Uterus (tissue), 3 donors: ENCODE measurements at regions not wholly inside any gene's neighbourhood (a gene's known extent, or its start where the extent isn't known, plus 50 kb on each side); places are given as distances from the start of the nearest gene placed in this dataset.

Experiments used
- DNase-seq, 2 donors: peaks; one replicate each; pipeline ENCODE4 v3.0.0-alpha.2; 2019 to 2020
- H3K27ac ChIP-seq, 2 donors: fragments of 200-600 bp; sonication (generic); 1 replicate in 1 of 2; 2 replicates in 1 of 2; pipeline ENCODE4 v1.5.1; 2016 to 2018
- H3K27me3 ChIP-seq, 2 donors: fragments of 200-600 bp; sonication (generic); one replicate each; pipeline ENCODE4 v1.5.1; 2018 to 2019; ENCODE audit warnings: control low read depth in 1 of 2
- H3K36me3 ChIP-seq, 2 donors: fragments of 200-600 bp; sonication (generic); one replicate each; pipeline ENCODE4 v1.5.1; 2019; ENCODE audit warnings: control low read depth in 1 of 2
- H3K4me1 ChIP-seq, 2 donors: fragments of 200-600 bp; sonication (generic); one replicate each; pipeline ENCODE4 v1.5.1; 2018 to 2019; ENCODE audit warnings: control low read depth in 1 of 2
- H3K4me3 ChIP-seq, 2 donors: fragments of 200-600 bp; sonication (generic); 1 replicate in 1 of 2; 2 replicates in 1 of 2; pipeline ENCODE4 v1.5.1; 2018 to 2019; ENCODE audit warnings: mild to moderate bottlenecking in 1 of 2
- H3K9me3 ChIP-seq, 2 donors: fragments of 200-600 bp; sonication (generic); one replicate each; pipeline ENCODE4 v1.5.1; 2019; ENCODE audit warnings: control low read depth in 1 of 2
- CTCF ChIP-seq, 4 experiments: fragments of 200-600 bp in 2 of 4; fragments of 450-650 bp in 2 of 4; sonication (generic) in 2 of 4; IDR thresholded peaks; one replicate each; pipeline ENCODE4 v1.5.1; 2016 to 2019; ENCODE audit warnings: antibody characterized with exemption in 4 of 4, mild to moderate bottlenecking in 2 of 4, moderate library complexity in 1 of 4
- POLR2A ChIP-seq, 2 donors: fragments of 450-650 bp; IDR thresholded peaks; one replicate each; pipeline ENCODE4 v1.6.1; 2016; ENCODE audit warnings: antibody characterized with exemption in 2 of 2, mild to moderate bottlenecking in 1 of 2, moderate library complexity in 1 of 2
- intact Hi-C: fragments of 100-400 bp; cut with DNase I; formaldehyde crosslinking; loops from one replicate; pipeline ENCODE4 v1.15.1; 2023; ENCODE audit warnings: low total_unique reads
- donor health status: DM: yes; HTN: yes; CAD: no.

GRCh38 chr10:50997461-50997860 lies 76.8 kb upstream of the PRKG1 start:
- Histone ChIP-seq H3K27ac (no peak overlapping the region), H3K36me3 (no peaks in the 10 kb centered on the region), H3K9me3 (no peaks in the 10 kb centered on the region), H3K27me3 (no peaks in the 10 kb centered on the region), H3K4me1 (no peaks in the 10 kb centered on the region), H3K4me3 (no peak overlapping the region)
- DNase-seq, result no peak
- TF ChIP-seq CTCF (IDR thresholded peaks at IDR 0.05) (no peak), POLR2A (IDR thresholded peaks at IDR 0.05) (no peak)
- intact Hi-C loops, result no loop called here

GRCh38 chr10:50999163-50999562 lies 75.1 kb upstream of the PRKG1 start:
- no peaks in the 10 kb centered on the region for H3K36me3 ChIP-seq
- H3K9me3 ChIP-seq, result no peaks in the 10 kb centered on the region
- TF ChIP-seq POLR2A (IDR thresholded peaks at IDR 0.05) (no peak), CTCF (IDR thresholded peaks at IDR 0.05) (no peak)
- no peaks in the 10 kb centered on the region for H3K4me1 ChIP-seq
- no peak overlapping the region for H3K4me3 ChIP-seq
- no peak for DNase-seq
- intact Hi-C loops, result no loop called here
- no peak overlapping the region for H3K27ac ChIP-seq
- no peaks in the 10 kb centered on the region for H3K27me3 ChIP-seq

- TF ChIP-seq CTCF (IDR thresholded peaks at IDR 0.05) (no peak), POLR2A (IDR thresholded peaks at IDR 0.05) (no peak)
- Histone ChIP-seq H3K4me3 (no peak overlapping the region), H3K27me3 (no peaks in the 10 kb centered on the region), H3K27ac (no peak overlapping the region), H3K4me1 (no peaks in the 10 kb centered on the region), H3K9me3 (no peaks in the 10 kb centered on the region), H3K36me3 (no peaks in the 10 kb centered on the region)
- intact Hi-C loops, result no loop called here
- DNase-seq, result no peak
Measured at GRCh38 chr10:51000164-51000563, 74.1 kb upstream of the PRKG1 start.

- Histone ChIP-seq H3K4me3 (no peak overlapping the region), H3K27ac (peak overlapping the region in 1 of 2 donors; percentile 9), H3K9me3 (no peaks in the 10 kb centered on the region), H3K4me1 (no peaks in the 10 kb centered on the region), H3K27me3 (no peaks in the 10 kb centered on the region), H3K36me3 (no peaks in the 10 kb centered on the region)
- no peak for DNase-seq
- intact Hi-C loops, result no loop called here
- TF ChIP-seq CTCF (IDR thresholded peaks at IDR 0.05), result no peak
- no peak for TF ChIP-seq POLR2A (IDR thresholded peaks at IDR 0.05)
Measured at GRCh38 chr10:51000976-51001375, 73.3 kb upstream of the PRKG1 start.

GRCh38 chr10:51001587-51001986 lies 72.7 kb upstream of the PRKG1 start:
- TF ChIP-seq CTCF (IDR thresholded peaks at IDR 0.05) (peak; percentile 54 to 62 (median 56)), POLR2A (IDR thresholded peaks at IDR 0.05) (no peak)
- Histone ChIP-seq H3K27ac (peak overlapping the region in 1 of 2 donors; percentile 9), H3K9me3 (no peaks in the 10 kb centered on the region), H3K36me3 (no peaks in the 10 kb centered on the region), H3K4me3 (no peak overlapping the region), H3K27me3 (no peaks in the 10 kb centered on the region), H3K4me1 (no peaks in the 10 kb centered on the region)
- intact Hi-C loops, result no loop called here
- DNase-seq, result no peak
